ENCODE measurements at regions not wholly inside any gene's neighbourhood (a gene's known extent, or its start where the extent isn't known, plus 50 kb on each side); places are given as distances from the start of the nearest gene placed in this dataset.
"Not testable (repeated sequence)": the region's sequence is repeated elsewhere in the genome, so short reads cannot be mapped to it uniquely, and the experiment has no call there.

- H3K4ac ChIP-seq (ENCODE audit: low read depth, low read length); H3K14ac ChIP-seq (replicated peaks; ENCODE audit: low read depth, low read length); H3K9me1 ChIP-seq (ENCODE audit: insufficient read depth, low read length); H3K4me2 ChIP-seq (ENCODE audit: low read depth, low read length); H3K56ac ChIP-seq (ENCODE audit: extremely low read depth, insufficient read depth, low read length); H3K27me3 ChIP-seq (ENCODE audit: control insufficient read depth, insufficient read depth, low read length); H4K91ac ChIP-seq (ENCODE audit: insufficient read depth, low read depth, low read length); H3K9ac ChIP-seq (ENCODE audit: low read depth, low read length); H3K36me3 ChIP-seq (ENCODE audit: control insufficient read depth, insufficient read depth, low read length); H2BK20ac ChIP-seq (ENCODE audit: low read depth, low read length); H3K79me1 ChIP-seq (ENCODE audit: low read depth in 1 of 2, low read length in 2 of 2); H2BK5ac ChIP-seq (ENCODE audit: low read depth, low read length, poor library complexity, severe bottlenecking); CTCF ChIA-PET; H3K4me3 ChIP-seq (ENCODE audit: insufficient read depth, low read depth, low read length); BruUV-seq (replicated peaks); H4K8ac ChIP-seq (ENCODE audit: low read depth in 2 of 2, low read length in 2 of 2); H3K23ac ChIP-seq (ENCODE audit: low read depth, low read length); H2BK120ac ChIP-seq (ENCODE audit: low read depth, low read length); H2AK5ac ChIP-seq (ENCODE audit: low read depth, low read length); H3K9me3 ChIP-seq (ENCODE audit: control insufficient read depth, insufficient read depth, low read length); H2BK15ac ChIP-seq (ENCODE audit: low read depth, low read length); H3K18ac ChIP-seq (ENCODE audit: low read depth, low read length); H2AK9ac ChIP-seq (replicated peaks; ENCODE audit: low read depth, low read length, poor library complexity); H4K5ac ChIP-seq (ENCODE audit: low read depth, low read length); H4K20me1 ChIP-seq (ENCODE audit: insufficient read depth, low read length); H2AFZ ChIP-seq (replicated peaks; ENCODE audit: low read length, poor library complexity); H3K4me1 ChIP-seq (ENCODE audit: control insufficient read depth, insufficient read depth, low read length); H3K27ac ChIP-seq (ENCODE audit: insufficient read depth, low read length); dilution Hi-C loops (cut with HindIII; ENCODE audit: low sequenced_read_pairs, unreplicated experiment): not testable (repeated sequence)
- DNase-seq, result peak; percentile 35
- intact Hi-C loops (cut with micrococcal nuclease) (loop anchor here (5.0 kb wide), 1 partner anchor 88 kb away; no protein-coding TSS in a partner anchor), in situ Hi-C loops (cut with MboI; ENCODE audit: low sequenced_read_pairs) (loop anchor here (25.0 kb wide), 1 partner anchor 1173 kb away; no protein-coding TSS in a partner anchor)
- no CpG with 5 or more reads among the region's 3 CpGs for WGBS, 2 experiments (ENCODE audit: extremely low coverage in 2 of 2, insufficient read length in 1 of 2)
- peak; percentile 65 for ATAC-seq (ENCODE audit: low read depth)
- POLR2A ChIA-PET (ENCODE audit: unreplicated experiment), result interaction anchor here (0.6 kb wide), 1 partner anchor 15 kb away, joined by 14 read pairs; no protein-coding TSS in a partner anchor
- peak; percentile 54 for TF ChIP-seq CEBPB (IDR thresholded peaks at IDR 0.05; ENCODE audit: low read depth, low read length)
Observed at GRCh38 chr4:177534841-177535240, 92.6 kb upstream of the AGA start.

All from IMR-90 (cell line).